ENCODE measurements at regions not wholly inside any gene's neighbourhood (a gene's known extent, or its start where the extent isn't known, plus 50 kb on each side); places are given as distances from the start of the nearest gene placed in this dataset.

- DNase-seq (ENCODE audit: low spot score), result no peak
These were observed 142.3 kb upstream of the CPNE8 start for GRCh38 chr12:39047539-39048262.

- no peak for DNase-seq (ENCODE audit: low spot score)
These were observed 139.4 kb upstream of the CPNE8 start for GRCh38 chr12:39044754-39045153.

GRCh38 chr12:39043424-39043822 is 138.0 kb upstream of the CPNE8 start:
- DNase-seq (ENCODE audit: low spot score), result no peak

- DNase-seq (ENCODE audit: low spot score), result no peak
These were observed 134.9 kb upstream of the CPNE8 start for GRCh38 chr12:39040275-39040674.

GRCh38 chr12:39037115-39037514 is 131.7 kb upstream of the CPNE8 start:
- no peak for DNase-seq (ENCODE audit: low spot score)

- DNase-seq (ENCODE audit: low spot score), result no peak
These were observed 130.7 kb upstream of the CPNE8 start for GRCh38 chr12:39036105-39036504.

GRCh38 chr12:39033782-39034181 is 128.4 kb upstream of the CPNE8 start:
- DNase-seq (ENCODE audit: low spot score), result no peak

- DNase-seq (ENCODE audit: low spot score), result no peak
These were observed 127.1 kb upstream of the CPNE8 start for GRCh38 chr12:39032448-39032847.

- no peak for DNase-seq (ENCODE audit: low spot score)
These were observed 126.6 kb upstream of the CPNE8 start for GRCh38 chr12:39032034-39032433.

- no peak for DNase-seq (ENCODE audit: low spot score)
These were observed 123.0 kb upstream of the CPNE8 start for GRCh38 chr12:39028382-39028781.

- peak; percentile 10 for DNase-seq (ENCODE audit: low spot score)
These were observed 107.5 kb upstream of the CPNE8 start for GRCh38 chr12:39012870-39013269.

GRCh38 chr12:39011166-39011565 is 105.8 kb upstream of the CPNE8 start:
- DNase-seq (ENCODE audit: low spot score), result no peak

- DNase-seq (ENCODE audit: low spot score), result no peak
These were observed 105.0 kb upstream of the CPNE8 start for GRCh38 chr12:39010406-39010805.

- DNase-seq (ENCODE audit: low spot score), result no peak
These were observed 102.2 kb upstream of the CPNE8 start for GRCh38 chr12:39007619-39008018.

GRCh38 chr12:39006286-39006685 is 100.9 kb upstream of the CPNE8 start:
- peak; percentile 4 for DNase-seq (ENCODE audit: low spot score)

- no peak for DNase-seq (ENCODE audit: low spot score)
These were observed 100.3 kb upstream of the CPNE8 start for GRCh38 chr12:39005671-39006070.

- no peak for DNase-seq (ENCODE audit: low spot score)
These were observed 98.3 kb upstream of the CPNE8 start for GRCh38 chr12:39003541-39004155.

GRCh38 chr12:39000370-39000769 is 95.0 kb upstream of the CPNE8 start:
- no peak for DNase-seq (ENCODE audit: low spot score)

GRCh38 chr12:38998887-38999482 is 93.6 kb upstream of the CPNE8 start:
- no peak for DNase-seq (ENCODE audit: low spot score)

GRCh38 chr12:38995249-38995648 is 89.9 kb upstream of the CPNE8 start:
- DNase-seq (ENCODE audit: low spot score), result no peak

- no peak for DNase-seq (ENCODE audit: low spot score)
These were observed 80.6 kb upstream of the CPNE8 start for GRCh38 chr12:38985961-38986360.

GRCh38 chr12:38984388-38984787 is 79.0 kb upstream of the CPNE8 start:
- DNase-seq (ENCODE audit: low spot score), result no peak

GRCh38 chr12:38983117-38983571 is 77.8 kb upstream of the CPNE8 start:
- DNase-seq (ENCODE audit: low spot score), result peak; percentile 49

All from A172 (cell line).